Fibroblast of lung (primary cell): ENCODE measurements at regions not wholly inside any gene's neighbourhood (a gene's known extent, or its start where the extent isn't known, plus 50 kb on each side); places are given as distances from the start of the nearest gene placed in this dataset.

ENCODE experiments used
- CTCF ChIP-seq, 2 donors: IDR thresholded peaks in 1 of 2; conservative IDR thresholded peaks in 1 of 2; 1 replicate in 1 of 2; 2 replicates in 1 of 2; pipeline ENCODE4 v1.5.1; 2011 to 2012; ENCODE audit warnings: low read length in 2 of 2, control low read depth in 1 of 2, inconsistent platforms in 1 of 2, low read depth in 1 of 2, mild to moderate bottlenecking in 1 of 2
- EZH2 ChIP-seq: IDR thresholded peaks from 2 replicates; pipeline ENCODE4 v1.5.1; 2012; ENCODE audit warnings: low read length, control low read depth, mild to moderate bottlenecking; ENCODE audit errors: missing control alignments

- no peak for TF ChIP-seq CTCF (conservative IDR thresholded peaks at IDR 0.05 in 1 of 2, IDR thresholded peaks at IDR 0.05 in 1 of 2; ENCODE audit: low read depth in 1 of 2, low read length in 2 of 2)
- no peak for TF ChIP-seq EZH2
Observed at GRCh38 chr20:36101192-36101591, 53.3 kb upstream of the EPB41L1 start.
